ENCODE measurements at regions not wholly inside any gene's neighbourhood (a gene's known extent, or its start where the extent isn't known, plus 50 kb on each side); places are given as distances from the start of the nearest gene placed in this dataset.

- TF ChIP-seq REST (IDR thresholded peaks at IDR 0.05; ENCODE audit: unreplicated experiment) (no peak), EZH2phosphoT487 (IDR thresholded peaks at IDR 0.05; ENCODE audit: unreplicated experiment) (no peak), JUNB (IDR thresholded peaks at IDR 0.05; ENCODE audit: unreplicated experiment) (no peak), ZNF331 (CRISPR knock-in tag; IDR thresholded peaks at IDR 0.05; ENCODE audit: low read depth) (no peak)
These were observed 379.7 kb upstream of the AUTS2 start (continued) for GRCh38 chr7:69218576-69218975.

- Mint-ChIP-seq H3K27ac (no peak overlapping the region), H3K36me3 (ENCODE audit: low read depth) (peaks cover 45% of the 10 kb centered on the region), H3K9me3 (peaks cover 92% of the 10 kb centered on the region), H3K4me3 (no peak overlapping the region), H3K4me1 (no peaks in the 10 kb centered on the region), H3K27me3 (ENCODE audit: insufficient read depth, low read depth, poor library complexity) (peaks cover 11% of the 10 kb centered on the region)
- Histone ChIP-seq H4K20me1 (replicated peaks; ENCODE audit: insufficient read depth) (no peaks in the 10 kb centered on the region), H3K4me3 (no peak overlapping the region), H3K36me3 (ENCODE audit: insufficient read depth) (no peaks in the 10 kb centered on the region), H3K9me2 (ENCODE audit: insufficient read depth) (no peaks in the 10 kb centered on the region), H3K79me2 (replicated peaks; ENCODE audit: insufficient read depth) (no peaks in the 10 kb centered on the region), H3K27me3 (ENCODE audit: insufficient read depth) (no peaks in the 10 kb centered on the region), H3K4me2 (no peak overlapping the region), H3K27ac (ENCODE audit: low read depth) (no peak overlapping the region), H3F3A (replicated peaks; ENCODE audit: low read depth) (no peaks in the 10 kb centered on the region), H3K4me1 (ENCODE audit: insufficient read depth) (no peaks in the 10 kb centered on the region), H2AFZ (no peak overlapping the region)
- no peak for DNase-seq (ENCODE audit: low spot score)
- no peak for ATAC-seq
- TF ChIP-seq NANOG (IDR thresholded peaks at IDR 0.05; ENCODE audit: borderline replicate concordance) (no peak), ETS1 (IDR thresholded peaks at IDR 0.05) (no peak), ZNF462 (CRISPR knock-in tag; IDR thresholded peaks at IDR 0.05) (no peak), CTCF (conservative IDR thresholded peaks at IDR 0.05; ENCODE audit: low read depth in 2 of 2) (no peak), ZNF114 (CRISPR knock-in tag; IDR thresholded peaks at IDR 0.05) (no peak), EZH2phosphoT487 (IDR thresholded peaks at IDR 0.05; ENCODE audit: unreplicated experiment) (no peak), EZH2 (IDR thresholded peaks at IDR 0.05; ENCODE audit: low read depth, unreplicated experiment) (no peak), ZNF331 (CRISPR knock-in tag; IDR thresholded peaks at IDR 0.05; ENCODE audit: low read depth) (no peak), CREB1 (CRISPR knock-in tag; IDR thresholded peaks at IDR 0.05; ENCODE audit: low read depth) (no peak), POLR2AphosphoS5 (IDR thresholded peaks at IDR 0.05; ENCODE audit: low read depth) (no peak)
These were observed 378.9 kb upstream of the AUTS2 start for GRCh38 chr7:69219381-69219780.
